Cardiac fibroblast (primary cell): ENCODE measurements at regions not wholly inside any gene's neighbourhood (a gene's known extent, or its start where the extent isn't known, plus 50 kb on each side); places are given as distances from the start of the nearest gene placed in this dataset.
A peak's percentile ranks its signal among the peaks of the same experiment; 100 is the strongest.

Experiments
- DNase-seq, 2 donors: peaks; one replicate each; pipeline versions ENCODE4 v3.0.0 to v3.0.0-alpha.2; 2010; ENCODE audit warnings: low read depth in 2 of 2
- H3K4me3 ChIP-seq, 2 donors: replicated peaks in 1 of 2; 1 replicate in 1 of 2; 2 replicates in 1 of 2; pipeline ENCODE4 v1.5.1; 2011; ENCODE audit warnings: low read depth in 2 of 2, low read length in 2 of 2, mild to moderate bottlenecking in 2 of 2, moderate library complexity in 1 of 2
- TF ChIP-seq, protein P1 (sequence below): IDR thresholded peaks from one replicate; pipeline ENCODE4 v1.5.1; 2011; ENCODE audit warnings: low read depth, mild to moderate bottlenecking, low read length, inconsistent platforms

DNA sequence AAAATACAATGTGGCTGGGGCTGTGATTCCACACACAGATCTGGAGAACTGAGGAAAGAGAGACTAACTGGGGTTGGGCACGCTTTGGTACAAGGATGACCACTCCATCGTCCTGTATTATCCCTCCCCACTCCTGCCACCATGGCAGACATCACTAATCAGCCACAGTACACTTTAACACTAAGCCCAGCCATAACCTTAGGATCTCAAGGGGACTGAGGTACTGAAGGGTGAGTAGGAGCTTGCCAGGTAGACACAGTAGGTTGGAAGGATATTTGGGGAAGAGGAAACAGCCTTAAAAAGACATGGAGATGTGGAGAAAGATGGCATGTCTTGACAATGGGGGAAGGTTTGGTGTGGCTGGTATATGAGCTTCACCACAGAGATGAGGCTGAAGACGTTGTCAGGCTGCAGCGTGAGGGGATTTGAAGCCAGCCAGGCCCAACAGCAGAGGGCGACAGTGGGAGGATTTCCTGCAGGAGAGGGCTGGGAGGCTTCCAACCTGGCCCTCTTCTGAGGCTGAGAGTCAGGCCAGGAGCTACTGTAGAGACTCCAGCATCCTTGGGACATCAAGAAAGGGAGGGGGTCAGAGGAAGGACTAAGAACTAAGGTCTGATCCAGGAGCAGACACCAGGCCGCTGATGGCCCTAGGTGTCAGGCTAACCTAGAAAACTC is 58.6 kb upstream of the COL13A1 start:
- DNase-seq, result peak; percentile 51 to 63

DNA sequence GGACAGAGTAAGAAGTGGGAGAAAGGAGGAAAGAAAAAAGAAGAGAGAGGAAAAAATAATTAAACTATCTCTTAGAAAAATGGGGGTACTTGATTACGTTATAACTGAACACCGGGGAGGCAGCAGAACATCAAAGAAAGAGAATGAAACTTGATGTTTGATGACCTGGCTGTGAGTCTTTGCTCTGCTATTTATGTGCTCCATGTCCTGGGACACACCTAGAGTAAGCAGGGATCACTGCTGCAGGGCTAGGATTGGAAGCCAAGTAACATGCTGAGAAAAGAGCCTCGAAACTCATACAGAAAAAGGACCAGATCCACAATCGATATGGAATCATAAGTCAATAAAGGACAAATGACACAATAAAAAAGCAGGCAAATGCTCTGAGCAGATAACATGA is 56.7 kb upstream of the COL13A1 start:
- TF ChIP-seq, protein P1, sequence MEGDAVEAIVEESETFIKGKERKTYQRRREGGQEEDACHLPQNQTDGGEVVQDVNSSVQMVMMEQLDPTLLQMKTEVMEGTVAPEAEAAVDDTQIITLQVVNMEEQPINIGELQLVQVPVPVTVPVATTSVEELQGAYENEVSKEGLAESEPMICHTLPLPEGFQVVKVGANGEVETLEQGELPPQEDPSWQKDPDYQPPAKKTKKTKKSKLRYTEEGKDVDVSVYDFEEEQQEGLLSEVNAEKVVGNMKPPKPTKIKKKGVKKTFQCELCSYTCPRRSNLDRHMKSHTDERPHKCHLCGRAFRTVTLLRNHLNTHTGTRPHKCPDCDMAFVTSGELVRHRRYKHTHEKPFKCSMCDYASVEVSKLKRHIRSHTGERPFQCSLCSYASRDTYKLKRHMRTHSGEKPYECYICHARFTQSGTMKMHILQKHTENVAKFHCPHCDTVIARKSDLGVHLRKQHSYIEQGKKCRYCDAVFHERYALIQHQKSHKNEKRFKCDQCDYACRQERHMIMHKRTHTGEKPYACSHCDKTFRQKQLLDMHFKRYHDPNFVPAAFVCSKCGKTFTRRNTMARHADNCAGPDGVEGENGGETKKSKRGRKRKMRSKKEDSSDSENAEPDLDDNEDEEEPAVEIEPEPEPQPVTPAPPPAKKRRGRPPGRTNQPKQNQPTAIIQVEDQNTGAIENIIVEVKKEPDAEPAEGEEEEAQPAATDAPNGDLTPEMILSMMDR, result no peak
- DNase-seq, result no peak
- no peak overlapping the region for H3K4me3 ChIP-seq

More for the DNA sequence above, 58.6 kb upstream of the COL13A1 start:
- H3K4me3 ChIP-seq, result no peak overlapping the region
- TF ChIP-seq, protein P1, result peak; percentile 71

DNA sequence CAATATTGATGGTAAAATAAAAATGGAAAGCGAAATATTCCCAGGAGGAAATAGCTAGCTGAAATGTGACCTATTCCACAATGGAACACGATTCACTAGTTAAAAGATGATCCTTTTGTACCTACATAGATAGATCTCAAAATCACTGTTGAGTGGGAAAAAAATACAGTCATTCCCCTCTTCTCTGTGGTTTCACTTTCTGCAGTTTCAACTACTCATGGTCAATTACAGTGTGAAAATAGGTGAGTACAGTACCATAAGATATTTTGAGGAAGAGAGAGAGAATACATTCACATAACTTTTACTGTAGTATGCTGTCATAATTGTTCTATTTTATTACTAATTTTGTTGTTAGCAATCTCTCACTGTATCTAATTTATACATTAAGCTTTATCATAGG is 56.0 kb upstream of the COL13A1 start:
- DNase-seq, result no peak
- TF ChIP-seq, protein P1, result no peak
- H3K4me3 ChIP-seq, result no peak overlapping the region

DNA sequence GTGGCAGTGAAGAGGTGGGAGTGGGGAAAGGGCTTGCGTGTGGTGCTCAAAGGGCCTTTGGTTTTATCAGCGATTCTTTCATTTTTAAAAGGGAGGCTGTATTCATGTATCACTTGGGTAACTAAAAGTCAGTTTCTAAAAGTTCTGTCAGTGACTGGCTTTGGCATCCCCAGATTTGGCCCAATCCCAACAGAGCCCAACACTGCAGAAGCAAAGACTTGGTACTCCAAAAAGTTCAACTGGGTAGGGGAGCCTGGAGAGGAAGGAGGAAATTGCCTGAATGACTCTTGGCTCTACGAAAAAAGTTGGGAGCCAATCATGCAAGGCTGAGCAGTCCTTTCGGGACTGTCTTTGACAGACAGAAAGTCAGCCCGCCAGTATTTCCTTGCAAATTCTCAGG is 54.5 kb upstream of the COL13A1 start:
- TF ChIP-seq, protein P1, result no peak
- no peak for DNase-seq
- no peak overlapping the region for H3K4me3 ChIP-seq

GRCh38 chr10:69748621-69749020 is 53.1 kb upstream of the COL13A1 start:
- TF ChIP-seq, protein P1, result no peak
- no peak for DNase-seq

GRCh38 chr10:69749178-69750010 is 52.3 kb upstream of the COL13A1 start:
- no peak overlapping the region for H3K4me3 ChIP-seq
- TF ChIP-seq, protein P1, result no peak
- no peak for DNase-seq

More at GRCh38 chr10:69748621-69749020, 53.1 kb upstream of the COL13A1 start:
- H3K4me3 ChIP-seq, result no peak overlapping the region
